Ovary (tissue), 3 donors: ENCODE measurements at regions not wholly inside any gene's neighbourhood (a gene's known extent, or its start where the extent isn't known, plus 50 kb on each side); places are given as distances from the start of the nearest gene placed in this dataset.

Experiments
- EP300 ChIP-seq: sonication (generic); formaldehyde crosslinking; IDR thresholded peaks from one replicate; pipeline ENCODE4 v1.6.1; 2017; ENCODE audit warnings: antibody characterized with exemption
- POLR2A ChIP-seq: fragments of 450-650 bp; IDR thresholded peaks from one replicate; pipeline ENCODE4 v1.6.1; 2017; ENCODE audit warnings: antibody characterized with exemption, mild to moderate bottlenecking, moderate library complexity
- TF ChIP-seq, protein P1 (sequence below), 3 donors: fragments of 450-650 bp in 2 of 3; fragments of 200-600 bp in 1 of 3; IDR thresholded peaks; one replicate each; pipeline versions ENCODE4 v1.5.1 to v1.8.0; 2016 to 2022; ENCODE audit warnings: antibody characterized with exemption in 3 of 3, mild to moderate bottlenecking in 1 of 3
- donor health status: DM: no; HTN: no; CAD: no.

DNA sequence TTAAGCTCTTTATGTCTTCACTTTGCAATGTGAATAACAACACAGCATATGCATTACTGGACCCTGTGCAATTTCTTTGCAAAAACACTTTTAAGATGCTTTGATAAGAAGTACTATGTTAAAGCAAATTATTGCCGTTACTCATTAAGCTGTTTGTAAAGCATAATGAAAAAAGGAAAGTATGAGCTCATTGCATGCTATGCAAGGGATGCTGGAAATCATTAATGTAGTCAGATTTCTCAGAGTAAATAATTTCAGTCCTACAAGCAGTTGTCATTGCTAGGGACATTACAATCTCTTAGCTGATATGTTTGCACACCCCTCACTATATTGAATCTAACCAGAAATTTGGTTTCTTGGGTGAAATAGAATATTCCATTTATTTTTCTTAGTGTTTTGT, 982.5 kb upstream of the ADGRL2 start:
- TF ChIP-seq, protein P1, sequence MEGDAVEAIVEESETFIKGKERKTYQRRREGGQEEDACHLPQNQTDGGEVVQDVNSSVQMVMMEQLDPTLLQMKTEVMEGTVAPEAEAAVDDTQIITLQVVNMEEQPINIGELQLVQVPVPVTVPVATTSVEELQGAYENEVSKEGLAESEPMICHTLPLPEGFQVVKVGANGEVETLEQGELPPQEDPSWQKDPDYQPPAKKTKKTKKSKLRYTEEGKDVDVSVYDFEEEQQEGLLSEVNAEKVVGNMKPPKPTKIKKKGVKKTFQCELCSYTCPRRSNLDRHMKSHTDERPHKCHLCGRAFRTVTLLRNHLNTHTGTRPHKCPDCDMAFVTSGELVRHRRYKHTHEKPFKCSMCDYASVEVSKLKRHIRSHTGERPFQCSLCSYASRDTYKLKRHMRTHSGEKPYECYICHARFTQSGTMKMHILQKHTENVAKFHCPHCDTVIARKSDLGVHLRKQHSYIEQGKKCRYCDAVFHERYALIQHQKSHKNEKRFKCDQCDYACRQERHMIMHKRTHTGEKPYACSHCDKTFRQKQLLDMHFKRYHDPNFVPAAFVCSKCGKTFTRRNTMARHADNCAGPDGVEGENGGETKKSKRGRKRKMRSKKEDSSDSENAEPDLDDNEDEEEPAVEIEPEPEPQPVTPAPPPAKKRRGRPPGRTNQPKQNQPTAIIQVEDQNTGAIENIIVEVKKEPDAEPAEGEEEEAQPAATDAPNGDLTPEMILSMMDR (IDR thresholded peaks at IDR 0.05) = no peak
- TF ChIP-seq EP300 (no peak), POLR2A (no peak)
